KMS-11 (cell line): ENCODE measurements at regions not wholly inside any gene's neighbourhood (a gene's known extent, or its start where the extent isn't known, plus 50 kb on each side); places are given as distances from the start of the nearest gene placed in this dataset.

Experiments used
- H2AFZ ChIP-seq: fragments of 200-600 bp; sonication (generic); 2 replicates; pipeline ENCODE4 v1.6.1; 2016; ENCODE audit warnings: antibody characterized with exemption, mixed run types, low read depth
- H3K27ac ChIP-seq: fragments of 200-600 bp; sonication (generic); 2 replicates; pipeline ENCODE4 v1.6.1; 2016; ENCODE audit warnings: mild to moderate bottlenecking, mixed run types
- H3K27me3 ChIP-seq: fragments of 200-600 bp; sonication (generic); 2 replicates; pipeline ENCODE4 v1.6.1; 2017; ENCODE audit warnings: mild to moderate bottlenecking, low read depth, mixed run types, moderate library complexity; ENCODE audit not compliant: insufficient read depth
- H3K36me3 ChIP-seq: fragments of 200-600 bp; sonication (generic); 2 replicates; pipeline ENCODE4 v1.6.1; 2017; ENCODE audit warnings: mild to moderate bottlenecking, mixed run types; ENCODE audit not compliant: insufficient read depth
- H3K4me1 ChIP-seq: fragments of 200-600 bp; sonication (generic); 2 replicates; pipeline ENCODE4 v1.6.1; 2016; ENCODE audit warnings: mild to moderate bottlenecking, low read depth, mixed run types; ENCODE audit not compliant: poor library complexity, severe bottlenecking
- H3K4me2 ChIP-seq: fragments of 200-600 bp; sonication (generic); 2 replicates; pipeline ENCODE4 v1.7.0; 2016; ENCODE audit warnings: mild to moderate bottlenecking, mixed run types
- H3K4me3 ChIP-seq: fragments of 200-600 bp; sonication (generic); IDR thresholded peaks from 2 replicates; pipeline ENCODE4 v1.6.1; 2017; ENCODE audit warnings: low read depth, low read length, mixed read lengths; ENCODE audit not compliant: insufficient read depth
- H3K79me2 ChIP-seq: fragments of 200-600 bp; sonication (generic); 2 replicates; pipeline ENCODE4 v1.6.1; 2016; ENCODE audit warnings: low read depth, mixed run types; ENCODE audit not compliant: insufficient read depth
- H3K9ac ChIP-seq: fragments of 200-600 bp; sonication (generic); 2 replicates; pipeline ENCODE4 v1.6.1; 2016; ENCODE audit warnings: mild to moderate bottlenecking, mixed run types
- H4K20me1 ChIP-seq: fragments of 200-600 bp; sonication (generic); 2 replicates; pipeline ENCODE4 v1.6.1; 2016; ENCODE audit warnings: mild to moderate bottlenecking, mixed run types; ENCODE audit not compliant: insufficient read depth
- CTCF ChIP-seq: fragments of 200-600 bp; sonication (generic); conservative IDR thresholded peaks from 2 replicates; pipeline ENCODE4 v1.6.1; 2017; ENCODE audit warnings: low read depth, mild to moderate bottlenecking, antibody characterized with exemption, low read length, moderate library complexity, mixed read lengths

- no peak overlapping the region for H3K9ac ChIP-seq
- TF ChIP-seq CTCF = no peak
- no peaks in the 10 kb centered on the region for H3K4me1 ChIP-seq
- no peak overlapping the region for H3K4me2 ChIP-seq
- no peaks in the 10 kb centered on the region for H4K20me1 ChIP-seq
- no peak overlapping the region for H3K4me3 ChIP-seq
- no peaks in the 10 kb centered on the region for H3K27me3 ChIP-seq
- no peaks in the 10 kb centered on the region for H3K79me2 ChIP-seq
- no peak overlapping the region for H2AFZ ChIP-seq
- H3K27ac ChIP-seq = no peak overlapping the region
- no peaks in the 10 kb centered on the region for H3K36me3 ChIP-seq
Measured at GRCh38 chr12:73106896-73107295, 834.7 kb downstream of the TRHDE start.

GRCh38 chr12:73110816-73111215, 838.6 kb downstream of the TRHDE start:
- no peak overlapping the region for H3K4me2 ChIP-seq
- H3K27ac ChIP-seq = no peak overlapping the region
- no peak overlapping the region for H3K4me3 ChIP-seq
- H3K4me1 ChIP-seq = no peaks in the 10 kb centered on the region
- H2AFZ ChIP-seq = no peak overlapping the region
- no peaks in the 10 kb centered on the region for H3K79me2 ChIP-seq
- H4K20me1 ChIP-seq = no peaks in the 10 kb centered on the region
- H3K9ac ChIP-seq = no peak overlapping the region
- H3K27me3 ChIP-seq = no peaks in the 10 kb centered on the region
- H3K36me3 ChIP-seq = no peaks in the 10 kb centered on the region
- no peak for TF ChIP-seq CTCF

GRCh38 chr12:73112035-73112816, 840.1 kb downstream of the TRHDE start:
- no peak overlapping the region for H3K4me3 ChIP-seq
- H3K79me2 ChIP-seq = no peaks in the 10 kb centered on the region
- no peaks in the 10 kb centered on the region for H3K4me1 ChIP-seq
- H3K27ac ChIP-seq = no peak overlapping the region
- no peak overlapping the region for H2AFZ ChIP-seq
- TF ChIP-seq CTCF = no peak
- H3K9ac ChIP-seq = no peak overlapping the region
- no peak overlapping the region for H3K4me2 ChIP-seq
- H4K20me1 ChIP-seq = no peaks in the 10 kb centered on the region
- no peaks in the 10 kb centered on the region for H3K27me3 ChIP-seq
- no peaks in the 10 kb centered on the region for H3K36me3 ChIP-seq

GRCh38 chr12:73124480-73124879, 852.3 kb downstream of the TRHDE start:
- no peak overlapping the region for H2AFZ ChIP-seq
- no peaks in the 10 kb centered on the region for H3K79me2 ChIP-seq
- no peaks in the 10 kb centered on the region for H3K27me3 ChIP-seq
- H3K9ac ChIP-seq = no peak overlapping the region
- H3K4me3 ChIP-seq = no peak overlapping the region
- no peaks in the 10 kb centered on the region for H3K36me3 ChIP-seq
- H3K27ac ChIP-seq = no peak overlapping the region
- H3K4me1 ChIP-seq = no peaks in the 10 kb centered on the region
- H4K20me1 ChIP-seq = no peaks in the 10 kb centered on the region
- TF ChIP-seq CTCF = no peak
- no peak overlapping the region for H3K4me2 ChIP-seq
